T-cell (primary cell): ENCODE measurements at regions not wholly inside any gene's neighbourhood (a gene's known extent, or its start where the extent isn't known, plus 50 kb on each side); places are given as distances from the start of the nearest gene placed in this dataset.

Experiments
- ATAC-seq, 4 experiments: fragments of 200-7000 bp in 3 of 4; fragments of 150-1000 bp in 1 of 4; cut with Tn5 transposase; replicated peaks in 1 of 4; 1 replicate in 3 of 4; 2 replicates in 1 of 4; pipeline ENCODE4 v1.10.0; 2021; ENCODE audit warnings: moderate library complexity in 3 of 4, mild to moderate bottlenecking in 2 of 4, moderate number of reproducible peaks in 1 of 4
- CTCF ChIA-PET, 2 donors: fragments of 300-600 bp; sonication (Branson Sonifier 250); formaldehyde crosslinking; loops; one replicate each; lab custom pipeline; 2022; ENCODE audit warnings: antibody characterized with exemption in 2 of 2; lab: Charles Lee
- POLR2A ChIA-PET, 2 donors: fragments of 300-600 bp; sonication (Branson Sonifier 250); formaldehyde crosslinking; loops; one replicate each; lab custom pipeline; 2022; ENCODE audit warnings: antibody characterized with exemption in 2 of 2; lab: Charles Lee
- DNase-seq, 35 experiments: peaks; one replicate each; pipeline versions ENCODE4 v3.0.0 to v3.0.0-alpha.2; 2013 to 2023
- H3K27ac ChIP-seq: one replicate; pipeline ENCODE4 v1.5.1; 2013; ENCODE audit warnings: low read length
- H3K27me3 ChIP-seq, 2 experiments: replicated peaks in 1 of 2; 1 replicate in 1 of 2; 2 replicates in 1 of 2; pipeline versions ENCODE4 v1.6.1 to v1.7.0; 2013; ENCODE audit warnings: low read length in 1 of 2, mixed read lengths in 1 of 2; ENCODE audit not compliant: control insufficient read depth in 2 of 2, insufficient read depth in 2 of 2; ENCODE audit errors: extremely low read depth in 1 of 2
- H3K36me3 ChIP-seq, 2 donors: 1 replicate in 1 of 2; 2 replicates in 1 of 2; pipeline versions ENCODE4 v1.6.1 to v1.7.0; 2013; ENCODE audit warnings: low read length in 1 of 2; ENCODE audit not compliant: control insufficient read depth in 2 of 2, insufficient read depth in 1 of 2; ENCODE audit errors: extremely low read depth in 1 of 2
- H3K4me1 ChIP-seq, 2 experiments: 1 replicate in 1 of 2; 2 replicates in 1 of 2; pipeline versions ENCODE4 v1.6.1 to v1.7.0; 2013; ENCODE audit warnings: low read length in 2 of 2, mixed read lengths in 1 of 2; ENCODE audit not compliant: insufficient read depth in 2 of 2, control insufficient read depth in 1 of 2; ENCODE audit errors: extremely low read depth in 1 of 2
- H3K4me3 ChIP-seq, 2 donors: 1 replicate in 1 of 2; 2 replicates in 1 of 2; pipeline versions ENCODE4 v1.5.1 to v1.7.0; 2013; ENCODE audit warnings: mild to moderate bottlenecking in 2 of 2, low read length in 1 of 2, moderate library complexity in 1 of 2; ENCODE audit not compliant: control insufficient read depth in 1 of 2; ENCODE audit errors: extremely low read depth in 1 of 2
- H3K9me3 ChIP-seq: 2 replicates; pipeline ENCODE4 v1.7.0; 2013
- H3K27ac Mint-ChIP-seq, 2 donors: one replicate each; pipeline ENCODE4 v1.8.0; 2020 to 2021; ENCODE audit warnings: mild to moderate bottlenecking in 2 of 2, mixed read lengths in 2 of 2
- H3K27me3 Mint-ChIP-seq, 2 donors: one replicate each; pipeline ENCODE4 v1.8.0; 2021 to 2022; ENCODE audit warnings: mixed read lengths in 2 of 2
- H3K36me3 Mint-ChIP-seq: one replicate; pipeline ENCODE4 v1.8.0; 2021; ENCODE audit warnings: mixed read lengths
- H3K4me1 Mint-ChIP-seq, 3 donors: one replicate each; pipeline ENCODE4 v1.8.0; 2020 to 2022; ENCODE audit warnings: mixed read lengths in 3 of 3, mild to moderate bottlenecking in 1 of 3
- H3K4me3 Mint-ChIP-seq, 3 donors: one replicate each; pipeline ENCODE4 v1.8.0; 2020 to 2022; ENCODE audit warnings: mild to moderate bottlenecking in 3 of 3, mixed read lengths in 3 of 3, moderate library complexity in 3 of 3
- H3K9me3 Mint-ChIP-seq, 3 donors: one replicate each; pipeline ENCODE4 v1.8.0; 2020 to 2022; ENCODE audit warnings: mixed read lengths in 3 of 3
- WGBS: methylation state at CpG from one replicate; pipeline ENCODE4 v1.1.5; 2013; ENCODE audit warnings: missing lambda C conversion rate; ENCODE audit not compliant: insufficient coverage; 5-methylcytosine and 5-hydroxymethylcytosine counted together

DNA sequence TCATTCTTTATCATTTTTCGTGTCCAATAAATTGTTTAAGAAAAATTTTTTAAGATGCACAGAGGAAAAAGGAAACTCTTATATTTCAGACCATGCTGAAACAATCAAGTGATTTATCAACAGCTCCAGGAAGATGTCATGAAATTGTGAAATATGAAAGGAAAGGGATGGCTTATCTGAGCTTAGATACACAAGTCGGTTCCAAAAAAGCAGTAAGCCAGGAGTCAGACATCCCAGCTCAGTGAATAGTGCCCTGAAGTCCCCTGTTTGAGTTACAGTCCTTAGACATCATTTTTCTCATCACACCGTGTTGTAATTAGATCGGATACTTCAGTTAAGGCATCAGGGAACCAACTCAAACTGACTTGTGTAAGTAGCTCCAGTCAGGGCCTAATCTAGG is 91.0 kb upstream of the SSTR4 start:
- ChIA-PET POLR2A (no interaction called here), CTCF (interaction anchor here in 1 of 2 donors (0.6 kb wide), 1 partner anchor 41 kb away, joined by 3 read pairs; no protein-coding TSS in a partner anchor)
- no peaks in the 10 kb centered on the region for H3K9me3 ChIP-seq
- no peak for DNase-seq
- no peak for ATAC-seq
- H3K4me1 ChIP-seq = no peaks in the 10 kb centered on the region
- Mint-ChIP-seq H3K9me3 (no peaks in the 10 kb centered on the region), H3K4me3 (no peak overlapping the region), H3K36me3 (no peaks in the 10 kb centered on the region), H3K27me3 (peaks cover 3 to 6% of the 10 kb centered on the region in 2 donors), H3K27ac (no peak overlapping the region), H3K4me1 (no peaks in the 10 kb centered on the region)
- H3K27ac ChIP-seq = no peak overlapping the region
- H3K4me3 ChIP-seq = no peak overlapping the region
- no peaks in the 10 kb centered on the region for H3K36me3 ChIP-seq
- no peaks in the 10 kb centered on the region for H3K27me3 ChIP-seq
- WGBS = 20% methylated on average over 1 of the region's 4 CpGs

DNA sequence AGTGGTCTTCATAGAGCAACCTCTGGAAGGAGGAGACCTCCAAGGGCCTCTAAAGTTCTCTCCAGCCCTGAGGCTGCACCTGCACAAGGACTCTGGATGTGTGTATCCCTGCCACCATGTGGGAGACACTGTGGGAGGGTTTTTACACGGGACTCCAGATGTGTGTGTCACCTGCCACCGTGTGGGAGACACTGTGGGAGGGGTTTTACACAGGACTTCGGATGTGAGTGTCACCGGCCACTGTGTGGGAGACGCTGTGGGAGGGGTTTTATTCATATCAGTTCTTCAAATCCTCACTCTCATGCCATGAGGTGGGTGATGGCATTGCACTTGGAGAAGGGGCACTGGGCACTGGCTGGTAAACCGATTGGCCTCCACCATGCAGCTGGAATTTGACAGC is 90.2 kb upstream of the SSTR4 start:
- Mint-ChIP-seq H3K4me1 (no peaks in the 10 kb centered on the region), H3K27ac (no peak overlapping the region), H3K9me3 (no peaks in the 10 kb centered on the region), H3K4me3 (no peak overlapping the region), H3K27me3 (peaks cover 0 to 6% of the 10 kb centered on the region in 2 donors), H3K36me3 (no peaks in the 10 kb centered on the region)
- DNase-seq = no peak
- no peaks in the 10 kb centered on the region for H3K27me3 ChIP-seq
- ATAC-seq = no peak
- H3K9me3 ChIP-seq = no peaks in the 10 kb centered on the region
- H3K4me1 ChIP-seq = no peaks in the 10 kb centered on the region
- H3K36me3 ChIP-seq = no peaks in the 10 kb centered on the region
- no peak overlapping the region for H3K27ac ChIP-seq
- WGBS = no CpG with 5 or more reads among the region's 6 CpGs
- POLR2A ChIA-PET = no interaction called here
- CTCF ChIA-PET = no interaction called here
- no peak overlapping the region for H3K4me3 ChIP-seq

GRCh38 chr20:22946596-22946995 is 88.5 kb upstream of the SSTR4 start:
- DNase-seq (no peak), ATAC-seq (no peak)
- no CpG with 5 or more reads among the region's 2 CpGs for WGBS
- Histone ChIP-seq H3K27ac (no peak overlapping the region), H3K9me3 (no peaks in the 10 kb centered on the region), H3K27me3 (no peaks in the 10 kb centered on the region), H3K4me3 (no peak overlapping the region), H3K36me3 (no peaks in the 10 kb centered on the region), H3K4me1 (no peaks in the 10 kb centered on the region)
- POLR2A ChIA-PET = no interaction called here
- CTCF ChIA-PET = no interaction called here
- Mint-ChIP-seq H3K36me3 (no peaks in the 10 kb centered on the region), H3K9me3 (no peaks in the 10 kb centered on the region), H3K27me3 (peaks cover 2 to 6% of the 10 kb centered on the region in 2 donors), H3K27ac (no peak overlapping the region), H3K4me3 (no peak overlapping the region), H3K4me1 (no peaks in the 10 kb centered on the region)

- H3K27me3 ChIP-seq = peaks cover 0 to 3% of the 10 kb centered on the region in 2 experiments
- H3K27ac ChIP-seq = no peak overlapping the region
- Mint-ChIP-seq H3K4me3 (no peak overlapping the region), H3K36me3 (no peaks in the 10 kb centered on the region), H3K4me1 (no peaks in the 10 kb centered on the region), H3K27ac (no peak overlapping the region), H3K9me3 (no peaks in the 10 kb centered on the region), H3K27me3 (peaks cover 6% of the 10 kb centered on the region in 2 donors)
- ChIA-PET POLR2A (no interaction called here), CTCF (no interaction called here)
- ATAC-seq = no peak
- no peak overlapping the region for H3K4me3 ChIP-seq
- WGBS = 40% methylated on average over 2 of the region's 5 CpGs
- no peaks in the 10 kb centered on the region for H3K4me1 ChIP-seq
- no peaks in the 10 kb centered on the region for H3K9me3 ChIP-seq
- DNase-seq = no peak
- H3K36me3 ChIP-seq = no peaks in the 10 kb centered on the region
Measured at GRCh38 chr20:22949331-22950109, 85.6 kb upstream of the SSTR4 start.

GRCh38 chr20:22951966-22952365 is 83.1 kb upstream of the SSTR4 start:
- H3K4me1 Mint-ChIP-seq = no peaks in the 10 kb centered on the region
- Histone ChIP-seq H3K4me1 (no peaks in the 10 kb centered on the region), H3K27ac (no peak overlapping the region), H3K9me3 (no peaks in the 10 kb centered on the region), H3K36me3 (no peaks in the 10 kb centered on the region), H3K27me3 (peaks cover 0 to 3% of the 10 kb centered on the region in 2 experiments), H3K4me3 (no peak overlapping the region)
- no peak for DNase-seq
- ChIA-PET CTCF (no interaction called here), POLR2A (no interaction called here)
- no peak for ATAC-seq
- no peaks in the 10 kb centered on the region for H3K9me3 Mint-ChIP-seq
- H3K27me3 Mint-ChIP-seq = peaks cover 6% of the 10 kb centered on the region in 2 donors
- H3K36me3 Mint-ChIP-seq = no peaks in the 10 kb centered on the region
- no peak overlapping the region for H3K27ac Mint-ChIP-seq
- no peak overlapping the region for H3K4me3 Mint-ChIP-seq
- no CpG with 5 or more reads among the region's 1 CpG for WGBS

GRCh38 chr20:22954661-22955060 is 80.5 kb upstream of the SSTR4 start:
- H3K27me3 ChIP-seq = peaks cover 0 to 3% of the 10 kb centered on the region in 2 experiments
- H3K36me3 ChIP-seq = no peaks in the 10 kb centered on the region
- Mint-ChIP-seq H3K27me3 (peaks cover 0 to 6% of the 10 kb centered on the region in 2 donors), H3K27ac (no peak overlapping the region), H3K9me3 (no peaks in the 10 kb centered on the region), H3K4me1 (no peaks in the 10 kb centered on the region), H3K36me3 (no peaks in the 10 kb centered on the region), H3K4me3 (no peak overlapping the region)
- ChIA-PET POLR2A (no interaction called here), CTCF (no interaction called here)
- H3K4me1 ChIP-seq = no peaks in the 10 kb centered on the region
- 60% methylated on average over 1 of the region's 3 CpGs for WGBS
- no peak overlapping the region for H3K4me3 ChIP-seq
- H3K9me3 ChIP-seq = no peaks in the 10 kb centered on the region
- DNase-seq = no peak
- no peak for ATAC-seq
- no peak overlapping the region for H3K27ac ChIP-seq
